IMR-90 (cell line): ENCODE measurements at regions not wholly inside any gene's neighbourhood (a gene's known extent, or its start where the extent isn't known, plus 50 kb on each side); places are given as distances from the start of the nearest gene placed in this dataset.

ENCODE experiments used
- ATAC-seq: fragments of 200-7000 bp; cut with Tn5 transposase; 2 replicates; pipeline ENCODE4 v1.9.1; 2020; ENCODE audit warnings: low read depth, mild to moderate bottlenecking, moderate library complexity
- BruUV-seq: library from RNA; stranded (reverse); fragments of 400-500 nt; replicated peaks from 2 replicates; lab custom pipeline; 2021; lab: Mats Ljungman, UMichigan
- CTCF ChIA-PET: fragments of 300-600 bp; formaldehyde crosslinking; extraction: SDS; loops from one replicate; lab custom pipeline; 2021; ENCODE audit warnings: antibody characterized with exemption; lab: Yijun Ruan, JAX
- POLR2A ChIA-PET: fragments of 300-600 bp; sonication (Branson Sonifier 250); formaldehyde crosslinking; loops from one replicate; lab custom pipeline; 2022; ENCODE audit warnings: antibody characterized with exemption; ENCODE audit not compliant: unreplicated experiment; lab: Charles Lee
- DNase-seq: peaks from one replicate; pipeline ENCODE4 v3.0.0; 2013
- H2AFZ ChIP-seq: replicated peaks from 2 replicates; pipeline ENCODE3; 2013; ENCODE audit warnings: low read length, mild to moderate bottlenecking; ENCODE audit not compliant: poor library complexity
- H2AK5ac ChIP-seq: 2 replicates; pipeline ENCODE4 v1.6.1; 2013; ENCODE audit warnings: low read depth, low read length, inconsistent platforms
- H2AK9ac ChIP-seq: replicated peaks from 2 replicates; pipeline ENCODE3; 2013; ENCODE audit warnings: mild to moderate bottlenecking, low read depth, low read length, moderate library complexity; ENCODE audit not compliant: poor library complexity
- H2BK120ac ChIP-seq: 2 replicates; pipeline ENCODE4 v1.6.1; 2013; ENCODE audit warnings: low read depth, low read length, inconsistent platforms
- H2BK15ac ChIP-seq: 3 replicates; pipeline ENCODE4 v1.6.1; 2013; ENCODE audit warnings: low read depth, low read length, inconsistent platforms
- H2BK20ac ChIP-seq: 2 replicates; pipeline ENCODE4 v1.6.1; 2013; ENCODE audit warnings: low read depth, mild to moderate bottlenecking, inconsistent platforms, low read length, moderate library complexity
- H2BK5ac ChIP-seq: 2 replicates; pipeline ENCODE4 v1.6.1; 2013; ENCODE audit warnings: mild to moderate bottlenecking, low read depth, low read length, inconsistent platforms; ENCODE audit not compliant: poor library complexity, severe bottlenecking
- H3K14ac ChIP-seq: replicated peaks from 2 replicates; pipeline ENCODE4 v1.6.1; 2013; ENCODE audit warnings: low read depth, low read length, inconsistent platforms
- H3K18ac ChIP-seq: 2 replicates; pipeline ENCODE4 v1.6.1; 2013; ENCODE audit warnings: low read depth, low read length, control low read depth
- H3K23ac ChIP-seq: 2 replicates; pipeline ENCODE4 v1.6.1; 2013; ENCODE audit warnings: low read depth, low read length, inconsistent platforms
- H3K27ac ChIP-seq: 2 replicates; pipeline ENCODE4 v1.5.1; 2013; ENCODE audit warnings: mild to moderate bottlenecking, control low read depth, low read length; ENCODE audit not compliant: insufficient read depth
- H3K27me3 ChIP-seq: 2 replicates; pipeline ENCODE4 v1.6.1; 2013; ENCODE audit warnings: low read length; ENCODE audit not compliant: control insufficient read depth, insufficient read depth
- H3K36me3 ChIP-seq: 2 replicates; pipeline ENCODE4 v1.6.1; 2013; ENCODE audit warnings: low read length, mixed read lengths; ENCODE audit not compliant: control insufficient read depth, insufficient read depth
- H3K4ac ChIP-seq: 2 replicates; pipeline ENCODE4 v1.6.1; 2013; ENCODE audit warnings: low read depth, low read length, inconsistent platforms
- H3K4me1 ChIP-seq: 2 replicates; pipeline ENCODE4 v1.6.1; 2013; ENCODE audit warnings: low read length, mixed read lengths; ENCODE audit not compliant: control insufficient read depth, insufficient read depth
- H3K4me2 ChIP-seq: 2 replicates; pipeline ENCODE4 v1.6.1; 2013; ENCODE audit warnings: low read depth, mild to moderate bottlenecking, control low read depth, low read length, moderate library complexity
- H3K4me3 ChIP-seq: 2 replicates; pipeline ENCODE4 v1.5.1; 2013; ENCODE audit warnings: low read depth, mild to moderate bottlenecking, control low read depth, low read length, moderate library complexity; ENCODE audit not compliant: insufficient read depth
- H3K56ac ChIP-seq: 2 replicates; pipeline ENCODE4 v1.6.1; 2013; ENCODE audit warnings: low read length, inconsistent platforms; ENCODE audit not compliant: insufficient read depth; ENCODE audit errors: extremely low read depth
- H3K79me1 ChIP-seq, 2 experiments: 2 replicates each; pipeline ENCODE4 v1.6.1; 2013; ENCODE audit warnings: low read length in 2 of 2, inconsistent platforms in 1 of 2, low read depth in 1 of 2
- H3K9ac ChIP-seq: 2 replicates; pipeline ENCODE4 v1.6.1; 2013; ENCODE audit warnings: low read depth, low read length, control low read depth
- H3K9me1 ChIP-seq: 2 replicates; pipeline ENCODE4 v1.6.1; 2013; ENCODE audit warnings: low read length, inconsistent platforms; ENCODE audit not compliant: insufficient read depth
- H3K9me3 ChIP-seq: 2 replicates; pipeline ENCODE4 v1.6.1; 2013; ENCODE audit warnings: low read length; ENCODE audit not compliant: control insufficient read depth, insufficient read depth
- H4K20me1 ChIP-seq: 2 replicates; pipeline ENCODE4 v1.6.1; 2013; ENCODE audit warnings: low read length, inconsistent platforms; ENCODE audit not compliant: insufficient read depth
- H4K5ac ChIP-seq: 2 replicates; pipeline ENCODE4 v1.6.1; 2013; ENCODE audit warnings: mild to moderate bottlenecking, low read depth, low read length, control low read depth
- H4K8ac ChIP-seq, 2 experiments: 2 replicates each; pipeline ENCODE4 v1.6.1; 2013; ENCODE audit warnings: low read depth in 2 of 2, low read length in 2 of 2, control low read depth in 1 of 2, inconsistent platforms in 1 of 2
- H4K91ac ChIP-seq: 2 replicates; pipeline ENCODE4 v1.6.1; 2013; ENCODE audit warnings: low read depth, low read length, inconsistent platforms; ENCODE audit not compliant: insufficient read depth
- NFE2L2 ChIP-seq: fragments of 150-350 bp; IDR thresholded peaks from 2 replicates; pipeline ENCODE4 v1.6.1; 2016; ENCODE audit warnings: low read depth, mild to moderate bottlenecking, low read length
- RAD21 ChIP-seq: IDR thresholded peaks from 2 replicates; pipeline ENCODE4 v1.6.1; 2012; ENCODE audit warnings: low read length, improper control_type of control experiment
- WGBS, 2 experiments: methylation state at CpG; one replicate each; pipeline versions ENCODE4 v1.1.5 to v1.1.7; 2013; ENCODE audit warnings: missing lambda C conversion rate in 2 of 2; ENCODE audit not compliant: insufficient read length in 1 of 2; ENCODE audit errors: extremely low coverage in 2 of 2; 5-methylcytosine and 5-hydroxymethylcytosine counted together
- dilution Hi-C: fragments of 300-500 bp; cut with HindIII; formaldehyde crosslinking; loops from one replicate; pipeline ENCODE4 v1.14.3; 2018; ENCODE audit warnings: low sequenced_read_pairs; ENCODE audit not compliant: unreplicated experiment
- in situ Hi-C: fragments of 300-500 bp; cut with MboI; formaldehyde crosslinking; loops from 3 replicates; pipeline ENCODE4 v1.14.3; 2019; ENCODE audit warnings: low sequenced_read_pairs, inconsistent platforms, mixed read lengths
- intact Hi-C: fragments of 100-400 bp; cut with micrococcal nuclease; formaldehyde crosslinking; loops from 2 replicates; pipeline ENCODE4 v1.10.0; 2022
- TF ChIP-seq, protein P1 (sequence below): fragments of 150-350 bp; IDR thresholded peaks from 2 replicates; pipeline ENCODE4 v1.6.1; 2017; ENCODE audit warnings: mild to moderate bottlenecking, antibody characterized with exemption, low read length, low read depth

DNA sequence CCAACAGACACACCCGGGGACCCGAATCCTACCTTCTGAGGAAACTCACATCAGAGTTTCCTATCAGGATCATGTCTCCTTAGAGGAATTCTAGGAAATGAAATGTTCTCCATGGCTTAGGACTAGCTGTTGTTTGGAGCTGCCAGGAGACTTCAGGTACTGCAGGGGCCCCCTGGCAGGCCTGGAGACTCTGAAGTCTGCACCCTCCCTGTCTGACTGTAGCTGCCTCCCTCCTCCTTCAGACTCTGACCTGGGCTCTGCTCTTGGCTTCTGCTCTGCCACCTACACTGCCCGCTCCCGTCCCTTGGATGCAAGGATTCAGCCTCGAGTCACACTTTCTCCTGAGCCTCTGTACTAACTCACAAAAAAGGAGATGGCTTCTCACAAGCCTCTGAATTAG, 232.8 kb downstream of the INHBA start:
- no peak overlapping the region for H3K4me2 ChIP-seq
- H4K5ac ChIP-seq = no peak overlapping the region
- WGBS, 2 experiments = 100% methylated on average over 1 of the region's 5 CpGs; no CpG with 5 or more reads in 1 of the 2 experiments
- no peaks in the 10 kb centered on the region for H4K20me1 ChIP-seq
- H3K56ac ChIP-seq = no peak overlapping the region
- H2AK5ac ChIP-seq = peak overlapping the region; percentile 23; the same call in 1 of the 2 replicates
- no peak overlapping the region for H4K8ac ChIP-seq
- H3K9ac ChIP-seq = no peak overlapping the region
- no TSS peak for BruUV-seq
- H2BK120ac ChIP-seq = no peak overlapping the region
- H2AFZ ChIP-seq = no peak overlapping the region
- no peaks in the 10 kb centered on the region for H3K36me3 ChIP-seq
- no peak overlapping the region for H2BK20ac ChIP-seq
- H3K79me1 ChIP-seq = no peaks in the 10 kb centered on the region
- no peaks in the 10 kb centered on the region for H3K9me3 ChIP-seq
- no peak overlapping the region for H2BK5ac ChIP-seq
- CTCF ChIA-PET = no interaction called here
- H3K27me3 ChIP-seq = no peaks in the 10 kb centered on the region
- no peak overlapping the region for H2AK9ac ChIP-seq
- no peak overlapping the region for H2BK15ac ChIP-seq
- intact Hi-C loops (no loop called here), in situ Hi-C loops (no loop called here), dilution Hi-C loops (no loop called here)
- H3K14ac ChIP-seq = peak overlapping the region; percentile 53; the same call in 1 of the 2 replicates
- no peak for DNase-seq
- 0 out of 2 replicates have a peak, but pooled peaks cover 2% of the 10 kb centered on the region for H3K9me1 ChIP-seq
- H3K18ac ChIP-seq = no peak overlapping the region
- TF ChIP-seq RAD21 = no peak
- TF ChIP-seq, protein P1, sequence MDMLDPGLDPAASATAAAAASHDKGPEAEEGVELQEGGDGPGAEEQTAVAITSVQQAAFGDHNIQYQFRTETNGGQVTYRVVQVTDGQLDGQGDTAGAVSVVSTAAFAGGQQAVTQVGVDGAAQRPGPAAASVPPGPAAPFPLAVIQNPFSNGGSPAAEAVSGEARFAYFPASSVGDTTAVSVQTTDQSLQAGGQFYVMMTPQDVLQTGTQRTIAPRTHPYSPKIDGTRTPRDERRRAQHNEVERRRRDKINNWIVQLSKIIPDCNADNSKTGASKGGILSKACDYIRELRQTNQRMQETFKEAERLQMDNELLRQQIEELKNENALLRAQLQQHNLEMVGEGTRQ = no peak
- TF ChIP-seq NFE2L2 = no peak
- peak overlapping the region; percentile 26; the same call in 1 of the 2 replicates for H3K4ac ChIP-seq
- no peak overlapping the region for H3K27ac ChIP-seq
- H4K91ac ChIP-seq = no peak overlapping the region
- no peak for ATAC-seq
- POLR2A ChIA-PET = no interaction called here
- peaks cover 4% of the 10 kb centered on the region for H3K4me1 ChIP-seq
- H3K4me3 ChIP-seq = no peak overlapping the region
- no peak overlapping the region for H3K23ac ChIP-seq
